Muscle layer of duodenum (tissue), 2 donors: ENCODE measurements at regions not wholly inside any gene's neighbourhood (a gene's known extent, or its start where the extent isn't known, plus 50 kb on each side); places are given as distances from the start of the nearest gene placed in this dataset.

ENCODE experiments used
- H3K27ac ChIP-seq: one replicate; pipeline ENCODE4 v1.7.0; 2013; ENCODE audit warnings: mild to moderate bottlenecking, low read length
- H3K27me3 ChIP-seq: one replicate; pipeline ENCODE4 v1.7.0; 2013; ENCODE audit warnings: low read depth, mild to moderate bottlenecking, control low read depth, low read length
- H3K36me3 ChIP-seq, 2 donors: one replicate each; pipeline ENCODE4 v1.7.0; 2013; ENCODE audit warnings: low read length in 2 of 2, control low read depth in 1 of 2, mild to moderate bottlenecking in 1 of 2; ENCODE audit not compliant: insufficient read depth in 2 of 2, control insufficient read depth in 1 of 2
- H3K4me1 ChIP-seq, 2 donors: one replicate each; pipeline ENCODE4 v1.7.0; 2013; ENCODE audit warnings: low read length in 2 of 2, mild to moderate bottlenecking in 2 of 2, control low read depth in 1 of 2, moderate library complexity in 1 of 2; ENCODE audit not compliant: insufficient read depth in 2 of 2, control insufficient read depth in 1 of 2
- H3K4me3 ChIP-seq, 2 donors: one replicate each; pipeline ENCODE4 v1.7.0; 2013; ENCODE audit warnings: low read length in 2 of 2, low read depth in 1 of 2, mild to moderate bottlenecking in 1 of 2
- H3K9me3 ChIP-seq, 2 donors: one replicate each; pipeline ENCODE4 v1.7.0; 2013; ENCODE audit warnings: low read length in 2 of 2, control low read depth in 1 of 2, mild to moderate bottlenecking in 1 of 2; ENCODE audit not compliant: control insufficient read depth in 1 of 2
- donor health status: healthy.

DNA sequence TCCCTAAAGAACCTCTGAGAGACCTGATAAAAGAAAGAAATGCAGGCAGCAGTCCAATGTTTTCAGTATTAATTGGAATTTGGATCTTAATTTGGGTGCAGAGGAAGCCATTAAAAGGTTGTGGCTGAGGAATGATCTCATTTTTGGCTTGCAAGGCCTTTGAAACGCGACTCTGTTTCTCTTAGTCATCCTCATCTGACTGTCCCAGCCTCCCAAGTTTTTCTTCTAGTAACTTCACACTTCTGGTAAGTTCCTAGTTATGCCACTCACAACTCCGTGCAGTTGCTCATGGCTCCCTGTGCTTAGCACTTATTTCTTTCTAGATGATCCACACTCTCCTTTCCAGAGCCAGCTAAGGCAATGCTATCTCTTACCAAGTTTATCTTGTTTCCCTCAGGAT lies 147.4 kb upstream of the USP24 start:
- H3K4me3 ChIP-seq = no peak overlapping the region
- H3K4me1 ChIP-seq = no peaks in the 10 kb centered on the region
- H3K36me3 ChIP-seq = no peaks in the 10 kb centered on the region
- no peaks in the 10 kb centered on the region for H3K9me3 ChIP-seq
- H3K27ac ChIP-seq = peak overlapping the region; percentile 35
- no peaks in the 10 kb centered on the region for H3K27me3 ChIP-seq

- H3K27ac ChIP-seq = no peak overlapping the region
- H3K4me3 ChIP-seq = no peak overlapping the region
- H3K36me3 ChIP-seq = no peaks in the 10 kb centered on the region
- no peaks in the 10 kb centered on the region for H3K9me3 ChIP-seq
- no peaks in the 10 kb centered on the region for H3K27me3 ChIP-seq
- no peaks in the 10 kb centered on the region for H3K4me1 ChIP-seq
Observed at GRCh38 chr1:55359611-55360010, 144.4 kb upstream of the USP24 start.

GRCh38 chr1:55358581-55358980 lies 143.4 kb upstream of the USP24 start:
- Histone ChIP-seq H3K4me1 (no peaks in the 10 kb centered on the region), H3K9me3 (no peaks in the 10 kb centered on the region), H3K27me3 (no peaks in the 10 kb centered on the region), H3K4me3 (no peak overlapping the region), H3K27ac (no peak overlapping the region), H3K36me3 (no peaks in the 10 kb centered on the region)

DNA sequence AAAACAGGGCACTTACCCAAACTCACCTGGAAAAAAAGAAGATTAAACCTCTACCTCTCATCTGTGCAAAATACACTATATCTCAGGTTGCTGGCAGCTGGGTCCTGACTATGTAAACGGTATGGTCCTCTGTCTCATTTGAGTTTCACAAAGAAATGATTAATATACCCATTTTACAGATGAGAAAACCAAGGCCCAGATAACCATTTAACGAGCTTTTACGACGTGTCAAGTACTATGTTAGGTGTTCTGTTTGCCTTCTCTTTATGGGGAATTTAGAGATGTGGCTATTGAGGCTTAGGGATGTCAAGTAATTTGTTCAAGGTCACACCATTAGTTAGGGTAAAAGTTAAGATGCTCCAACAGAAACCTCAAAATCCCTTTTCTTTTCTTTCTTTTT lies 140.4 kb upstream of the USP24 start:
- no peaks in the 10 kb centered on the region for H3K36me3 ChIP-seq
- H3K27me3 ChIP-seq = no peaks in the 10 kb centered on the region
- no peak overlapping the region for H3K27ac ChIP-seq
- H3K4me1 ChIP-seq = no peaks in the 10 kb centered on the region
- no peak overlapping the region for H3K4me3 ChIP-seq
- H3K9me3 ChIP-seq = no peaks in the 10 kb centered on the region

DNA sequence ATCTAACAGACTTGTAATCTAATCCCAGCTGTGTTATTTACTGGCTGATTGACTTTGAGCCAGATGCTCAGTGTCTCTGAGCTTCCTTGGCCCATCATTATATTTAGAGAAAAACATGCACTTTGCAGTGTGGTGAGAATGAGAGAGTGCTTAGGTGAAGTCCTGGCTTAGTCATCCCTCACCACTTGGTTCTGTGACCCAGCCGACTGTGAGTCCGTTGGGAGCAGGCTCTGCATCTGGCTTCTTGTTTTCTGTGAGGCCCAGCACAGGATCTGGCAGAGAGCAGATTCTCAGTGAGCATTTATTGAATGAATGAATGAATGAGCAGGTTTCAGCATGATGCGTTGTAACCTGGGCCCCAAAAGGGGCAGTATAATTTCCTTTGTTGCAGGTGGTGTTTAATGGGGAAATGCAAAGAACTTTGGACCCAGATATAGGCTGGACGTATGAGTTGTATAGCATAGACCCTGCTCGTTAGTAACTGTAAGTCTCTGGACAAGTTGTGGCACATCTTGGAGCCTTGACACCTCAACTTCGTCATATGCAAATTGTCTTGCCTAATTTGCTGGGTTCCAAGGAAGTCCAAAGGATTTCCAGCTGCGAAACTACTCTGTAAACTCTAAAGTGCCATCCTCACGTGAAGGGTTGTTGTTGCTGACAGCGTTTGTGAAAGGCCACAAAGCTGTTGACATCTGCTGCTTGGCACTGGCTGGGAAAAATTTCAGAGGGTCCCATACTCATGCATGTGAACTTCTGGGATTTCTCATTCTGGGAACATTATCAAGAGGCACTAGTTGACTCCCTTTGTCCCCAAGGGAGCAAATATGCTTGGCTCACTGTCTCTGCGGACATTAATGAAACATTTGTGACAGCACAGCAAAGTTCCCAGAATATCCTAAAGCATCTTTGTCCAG lies 138.8 kb upstream of the USP24 start:
- H3K4me3 ChIP-seq = no peak overlapping the region
- H3K27me3 ChIP-seq = no peaks in the 10 kb centered on the region
- no peaks in the 10 kb centered on the region for H3K4me1 ChIP-seq
- H3K27ac ChIP-seq = no peak overlapping the region
- no peaks in the 10 kb centered on the region for H3K36me3 ChIP-seq
- H3K9me3 ChIP-seq = no peaks in the 10 kb centered on the region

DNA sequence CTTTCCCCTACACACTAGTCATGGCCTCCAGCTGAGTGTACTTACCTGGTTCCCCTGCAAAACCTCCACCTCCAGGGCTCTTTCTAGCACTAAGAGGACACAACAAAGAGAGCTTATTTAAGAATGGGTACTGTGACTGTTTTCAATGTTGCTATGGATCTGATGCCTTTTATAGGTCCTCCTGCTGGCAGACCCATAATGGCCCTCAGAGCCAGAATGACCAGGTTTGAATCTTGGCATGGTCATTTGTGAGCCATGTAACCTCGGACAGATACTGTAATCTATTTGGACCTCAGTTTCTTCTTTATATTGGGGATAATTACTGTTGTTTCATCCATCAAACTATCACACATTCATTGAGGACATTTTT lies 137.6 kb upstream of the USP24 start:
- no peak overlapping the region for H3K27ac ChIP-seq
- no peaks in the 10 kb centered on the region for H3K27me3 ChIP-seq
- no peaks in the 10 kb centered on the region for H3K36me3 ChIP-seq
- no peaks in the 10 kb centered on the region for H3K9me3 ChIP-seq
- H3K4me1 ChIP-seq = no peaks in the 10 kb centered on the region
- H3K4me3 ChIP-seq = no peak overlapping the region

GRCh38 chr1:55352080-55352810 lies 137.1 kb upstream of the USP24 start:
- H3K4me3 ChIP-seq = no peak overlapping the region
- H3K4me1 ChIP-seq = no peaks in the 10 kb centered on the region
- no peaks in the 10 kb centered on the region for H3K9me3 ChIP-seq
- no peak overlapping the region for H3K27ac ChIP-seq
- no peaks in the 10 kb centered on the region for H3K27me3 ChIP-seq
- H3K36me3 ChIP-seq = no peaks in the 10 kb centered on the region

GRCh38 chr1:55348356-55348755 lies 133.2 kb upstream of the USP24 start:
- H3K4me3 ChIP-seq = no peak overlapping the region
- H3K4me1 ChIP-seq = no peaks in the 10 kb centered on the region
- H3K27ac ChIP-seq = no peak overlapping the region
- no peaks in the 10 kb centered on the region for H3K9me3 ChIP-seq
- no peaks in the 10 kb centered on the region for H3K27me3 ChIP-seq
- no peaks in the 10 kb centered on the region for H3K36me3 ChIP-seq

- Histone ChIP-seq H3K27me3 (no peaks in the 10 kb centered on the region), H3K36me3 (no peaks in the 10 kb centered on the region), H3K4me1 (no peaks in the 10 kb centered on the region), H3K4me3 (no peak overlapping the region), H3K27ac (no peak overlapping the region), H3K9me3 (no peaks in the 10 kb centered on the region)
Observed at GRCh38 chr1:55347866-55348265, 132.7 kb upstream of the USP24 start.

DNA sequence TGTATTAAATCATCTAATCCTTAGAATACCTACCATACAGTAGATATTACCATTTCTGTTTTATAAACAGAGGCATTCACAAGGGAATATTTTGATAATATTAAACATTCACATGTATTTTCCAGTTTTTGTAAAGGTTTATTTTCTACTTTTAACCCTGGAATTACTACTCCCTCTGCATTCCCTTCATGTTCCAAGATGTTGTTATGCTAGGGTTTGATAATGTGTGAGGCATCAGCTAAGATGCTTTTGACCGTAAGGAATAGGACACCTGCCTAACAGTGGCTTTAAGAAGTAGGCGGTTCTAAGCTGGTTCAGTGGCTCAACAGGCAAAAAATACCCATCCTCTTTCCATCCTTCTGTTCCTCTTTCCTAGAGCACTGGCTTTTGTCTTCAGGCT lies 131.9 kb upstream of the USP24 start:
- no peak overlapping the region for H3K27ac ChIP-seq
- no peaks in the 10 kb centered on the region for H3K27me3 ChIP-seq
- no peaks in the 10 kb centered on the region for H3K9me3 ChIP-seq
- H3K36me3 ChIP-seq = no peaks in the 10 kb centered on the region
- H3K4me3 ChIP-seq = no peak overlapping the region
- no peaks in the 10 kb centered on the region for H3K4me1 ChIP-seq

DNA sequence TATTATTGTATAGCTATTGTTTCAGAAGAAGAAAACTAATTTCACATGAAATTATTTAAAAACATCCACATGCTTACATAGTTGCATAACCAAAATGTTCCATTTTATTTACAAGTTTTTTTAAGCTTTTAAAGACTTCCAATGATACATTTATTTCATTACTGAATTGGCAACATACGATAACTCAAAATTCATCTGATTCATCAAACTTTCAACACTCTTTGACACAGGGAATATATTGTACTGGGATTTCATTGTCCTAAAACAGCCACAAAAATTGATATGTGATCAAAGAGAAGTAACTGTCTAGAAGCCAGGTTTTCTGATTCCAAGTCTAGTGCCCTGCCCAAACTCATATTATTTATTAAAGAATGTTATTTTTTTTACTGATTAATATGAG lies 131.4 kb upstream of the USP24 start:
- no peaks in the 10 kb centered on the region for H3K9me3 ChIP-seq
- H3K27me3 ChIP-seq = no peaks in the 10 kb centered on the region
- H3K27ac ChIP-seq = no peak overlapping the region
- no peak overlapping the region for H3K4me3 ChIP-seq
- H3K36me3 ChIP-seq = no peaks in the 10 kb centered on the region
- H3K4me1 ChIP-seq = no peaks in the 10 kb centered on the region
